Breast epithelium (tissue), 4 donors: ENCODE measurements at regions not wholly inside any gene's neighbourhood (a gene's known extent, or its start where the extent isn't known, plus 50 kb on each side); places are given as distances from the start of the nearest gene placed in this dataset.

ENCODE experiments used
- DNase-seq, 2 donors: peaks; one replicate each; pipeline ENCODE4 v3.0.0-alpha.2; 2019; ENCODE audit warnings: low spot score in 2 of 2
- H3K27ac ChIP-seq, 2 donors: fragments of 200-600 bp; sonication (generic) in 1 of 2; one replicate each; pipeline ENCODE4 v1.5.1; 2016 to 2019; ENCODE audit warnings: mild to moderate bottlenecking in 1 of 2
- H3K27me3 ChIP-seq, 2 donors: fragments of 200-600 bp; sonication (generic) in 1 of 2; one replicate each; pipeline versions ENCODE4 v1.5.1 to v1.6.0; 2017 to 2019; ENCODE audit warnings: control low read depth in 1 of 2, mild to moderate bottlenecking in 1 of 2
- H3K36me3 ChIP-seq: fragments of 200-600 bp; one replicate; pipeline ENCODE4 v1.5.1; 2019
- H3K4me1 ChIP-seq, 2 donors: fragments of 200-600 bp; sonication (generic); one replicate each; pipeline ENCODE4 v1.5.1; 2016 to 2019; ENCODE audit warnings: control low read depth in 1 of 2
- H3K4me3 ChIP-seq, 3 donors: fragments of 200-600 bp; sonication (generic); 1 replicate in 2 of 3; 2 replicates in 1 of 3; pipeline ENCODE4 v1.5.1; 2016 to 2019; ENCODE audit warnings: mild to moderate bottlenecking in 3 of 3, moderate library complexity in 2 of 3
- H3K9me3 ChIP-seq, 2 donors: fragments of 200-600 bp; sonication (generic) in 1 of 2; one replicate each; pipeline ENCODE4 v1.5.1; 2016 to 2019; ENCODE audit warnings: control low read depth in 1 of 2
- CTCF ChIP-seq, 3 donors: fragments of 450-650 bp; IDR thresholded peaks; one replicate each; pipeline ENCODE4 v1.5.1; 2016 to 2017; ENCODE audit warnings: antibody characterized with exemption in 3 of 3, mild to moderate bottlenecking in 3 of 3, moderate library complexity in 3 of 3
- POLR2A ChIP-seq: fragments of 450-650 bp; IDR thresholded peaks from one replicate; pipeline ENCODE4 v1.6.1; 2016; ENCODE audit warnings: antibody characterized with exemption, mild to moderate bottlenecking, moderate library complexity
- POLR2AphosphoS5 ChIP-seq, 3 donors: sonication (generic); formaldehyde crosslinking; IDR thresholded peaks; one replicate each; pipeline ENCODE4 v1.6.1; 2017; ENCODE audit warnings: antibody characterized with exemption in 3 of 3
- intact Hi-C: fragments of 100-400 bp; cut with DNase I; formaldehyde crosslinking; loops from one replicate; pipeline ENCODE4 v1.15.1; 2023; ENCODE audit warnings: low total_unique reads

GRCh38 chr5:74274326-74274725, 366.2 kb downstream of the ENC1 start:
- TF ChIP-seq POLR2A = no peak
- no peak for TF ChIP-seq CTCF (IDR thresholded peaks at IDR 0.05)
- no peak for TF ChIP-seq POLR2AphosphoS5 (IDR thresholded peaks at IDR 0.05)
- intact Hi-C loops = no loop called here
- Histone ChIP-seq H3K27ac (peak overlapping the region in 1 of 2 donors; percentile 22), H3K36me3 (no peaks in the 10 kb centered on the region), H3K4me3 (no peak overlapping the region), H3K27me3 (no peaks in the 10 kb centered on the region), H3K9me3 (no peaks in the 10 kb centered on the region), H3K4me1 (no peaks in the 10 kb centered on the region)
- no peak for DNase-seq

- Histone ChIP-seq H3K27me3 (no peaks in the 10 kb centered on the region), H3K36me3 (no peaks in the 10 kb centered on the region), H3K4me1 (no peaks in the 10 kb centered on the region), H3K9me3 (no peaks in the 10 kb centered on the region), H3K4me3 (no peak overlapping the region), H3K27ac (peak overlapping the region; percentile 27 to 43)
- intact Hi-C loops = no loop called here
- TF ChIP-seq POLR2AphosphoS5 (IDR thresholded peaks at IDR 0.05) (peak in 1 of 3 donors; percentile 38), POLR2A (no peak)
- no peak for DNase-seq
Observed at GRCh38 chr5:74272831-74273451, 367.6 kb downstream of the ENC1 start.

- intact Hi-C loops = no loop called here
- Histone ChIP-seq H3K4me1 (no peaks in the 10 kb centered on the region), H3K27ac (peak overlapping the region; percentile 27 to 43), H3K36me3 (no peaks in the 10 kb centered on the region), H3K9me3 (no peaks in the 10 kb centered on the region), H3K27me3 (no peaks in the 10 kb centered on the region), H3K4me3 (no peak overlapping the region)
- TF ChIP-seq POLR2AphosphoS5 (IDR thresholded peaks at IDR 0.05) = no peak
- no peak for TF ChIP-seq POLR2A
- no peak for TF ChIP-seq CTCF (IDR thresholded peaks at IDR 0.05)
- no peak for DNase-seq
Observed at GRCh38 chr5:74272024-74272775, 368.3 kb downstream of the ENC1 start.

- H3K36me3 ChIP-seq = no peaks in the 10 kb centered on the region
- H3K4me3 ChIP-seq = no peak overlapping the region
- no peaks in the 10 kb centered on the region for H3K27me3 ChIP-seq
- H3K4me1 ChIP-seq = no peaks in the 10 kb centered on the region
- DNase-seq = no peak
- H3K9me3 ChIP-seq = no peaks in the 10 kb centered on the region
- H3K27ac ChIP-seq = no peak overlapping the region
- intact Hi-C loops = no loop called here
- TF ChIP-seq CTCF (IDR thresholded peaks at IDR 0.05) (no peak), POLR2A (no peak), POLR2AphosphoS5 (IDR thresholded peaks at IDR 0.05) (no peak)
Observed at GRCh38 chr5:74268297-74268696, 372.2 kb downstream of the ENC1 start.

GRCh38 chr5:74266836-74267235, 373.7 kb downstream of the ENC1 start:
- H3K27ac ChIP-seq = no peak overlapping the region
- no peaks in the 10 kb centered on the region for H3K4me1 ChIP-seq
- no peak for DNase-seq
- H3K9me3 ChIP-seq = no peaks in the 10 kb centered on the region
- TF ChIP-seq POLR2A (no peak), POLR2AphosphoS5 (IDR thresholded peaks at IDR 0.05) (no peak), CTCF (IDR thresholded peaks at IDR 0.05) (no peak)
- no peaks in the 10 kb centered on the region for H3K36me3 ChIP-seq
- intact Hi-C loops = no loop called here
- no peaks in the 10 kb centered on the region for H3K27me3 ChIP-seq
- H3K4me3 ChIP-seq = no peak overlapping the region
